ENCODE measurements at regions not wholly inside any gene's neighbourhood (a gene's known extent, or its start where the extent isn't known, plus 50 kb on each side); places are given as distances from the start of the nearest gene placed in this dataset.

- DNase-seq, result no peak
Observed at GRCh38 chr11:82365351-82365750, 368.3 kb downstream of the FAM181B start.

DNA sequence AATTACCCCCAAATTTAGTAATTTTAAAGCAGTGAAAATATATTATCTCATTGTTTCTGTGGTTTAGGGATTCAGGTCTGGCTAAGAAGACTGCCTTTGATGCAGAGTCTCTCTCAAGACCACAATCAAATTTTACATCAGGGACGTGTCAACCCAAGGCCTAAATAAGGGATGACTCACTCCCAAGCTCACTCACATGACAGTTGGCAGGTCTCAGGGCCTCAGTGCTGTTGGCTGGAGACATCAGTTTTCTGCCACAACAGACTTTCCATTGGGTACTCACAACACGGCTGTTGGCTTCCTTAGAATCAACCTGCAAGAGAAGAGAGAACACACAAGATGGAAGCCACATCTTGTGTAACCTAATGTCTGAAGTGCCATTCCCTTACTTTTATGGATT is 377.3 kb downstream of the FAM181B start:
- no peak for DNase-seq

DNA sequence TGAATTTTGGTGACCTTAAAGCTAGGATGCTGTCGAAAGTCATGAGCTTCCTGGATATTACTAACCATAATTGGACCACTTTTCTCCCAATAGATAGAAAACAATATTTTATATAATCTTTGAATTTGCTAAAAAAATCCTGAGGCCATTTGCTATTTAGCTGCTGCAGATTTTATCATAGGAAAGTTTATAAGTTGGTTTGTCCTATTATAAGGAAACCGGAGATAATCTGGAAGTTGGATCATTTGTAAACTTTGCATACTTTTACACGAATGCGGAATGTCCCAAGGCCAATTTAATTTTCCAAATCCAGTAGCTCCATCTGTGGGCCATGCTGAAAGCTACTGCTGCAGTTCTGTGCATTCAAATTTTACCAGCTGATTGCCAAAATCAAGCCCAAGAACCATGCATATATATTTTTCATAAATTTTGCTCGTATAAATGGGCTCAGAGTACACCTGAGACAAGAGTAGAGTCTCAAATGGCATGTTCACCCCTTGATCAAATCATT is 378.3 kb downstream of the FAM181B start:
- no peak for DNase-seq

DNA sequence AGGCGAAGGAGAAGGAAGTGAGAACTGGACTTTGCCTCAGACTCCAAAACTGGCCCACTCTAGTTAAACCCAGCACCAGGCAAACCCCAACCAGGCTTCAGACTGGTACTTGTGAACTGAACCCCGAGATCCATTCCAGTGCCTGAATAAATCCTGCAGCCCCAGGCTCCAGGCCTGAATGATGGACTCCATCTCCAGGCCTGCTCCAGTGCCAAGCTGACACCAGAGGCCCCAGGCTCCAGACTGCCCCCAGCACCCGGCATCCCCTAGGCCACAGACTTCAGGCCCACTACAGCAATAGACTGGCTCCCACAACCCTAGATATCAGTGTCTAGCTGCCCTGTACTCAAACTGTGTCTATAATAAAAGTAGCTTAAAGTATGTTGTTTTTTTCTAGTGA is 406.8 kb downstream of the FAM181B start:
- DNase-seq, result no peak

GRCh38 chr11:82321206-82321605 is 412.5 kb downstream of the FAM181B start:
- DNase-seq, result no peak

DNA sequence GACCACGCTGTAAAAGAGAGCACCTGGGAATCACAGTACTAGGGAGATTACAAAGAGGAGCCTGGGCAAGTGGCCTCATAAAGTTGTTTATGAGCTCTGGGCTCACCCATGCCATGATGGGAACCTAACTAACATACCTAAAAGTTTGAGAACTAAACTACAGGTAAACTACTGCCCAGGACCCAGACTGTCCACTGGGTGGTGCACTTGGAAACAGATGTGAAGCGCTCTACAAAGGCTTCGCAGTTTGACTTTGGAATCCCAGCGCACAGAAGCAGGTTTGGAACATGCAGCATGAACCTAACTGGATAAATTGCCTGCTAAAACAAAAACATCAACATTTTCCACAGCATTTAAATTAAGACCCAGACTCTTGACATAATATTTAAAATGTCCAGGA is 418.6 kb downstream of the FAM181B start:
- DNase-seq, result no peak

DNA sequence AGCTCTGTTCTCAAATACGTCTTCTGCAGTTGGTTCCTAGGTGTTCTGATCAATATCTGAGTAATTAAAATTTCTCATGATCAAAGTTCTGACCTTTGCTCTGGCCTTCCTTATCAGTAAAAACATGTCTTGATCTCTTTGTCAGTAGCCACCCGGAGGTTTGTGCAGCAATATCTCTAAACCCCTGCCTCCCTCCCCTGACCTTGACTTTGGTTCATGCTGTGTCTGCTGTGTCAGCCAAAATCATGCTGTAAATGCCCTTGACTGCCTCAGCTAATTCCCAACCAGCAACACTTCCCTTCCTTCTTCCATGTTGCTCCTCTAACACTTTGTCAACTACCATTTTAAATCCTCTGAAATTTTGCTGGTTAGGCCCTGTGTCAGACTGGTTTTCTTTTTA is 424.7 kb downstream of the FAM181B start:
- no peak for DNase-seq

- no peak for DNase-seq
Observed at GRCh38 chr11:82305123-82305522, 428.5 kb downstream of the FAM181B start.

GRCh38 chr11:82303671-82304070 is 430.0 kb downstream of the FAM181B start:
- no peak for DNase-seq

GRCh38 chr11:82288471-82288870 is 445.2 kb downstream of the FAM181B start:
- DNase-seq, result no peak

DNA sequence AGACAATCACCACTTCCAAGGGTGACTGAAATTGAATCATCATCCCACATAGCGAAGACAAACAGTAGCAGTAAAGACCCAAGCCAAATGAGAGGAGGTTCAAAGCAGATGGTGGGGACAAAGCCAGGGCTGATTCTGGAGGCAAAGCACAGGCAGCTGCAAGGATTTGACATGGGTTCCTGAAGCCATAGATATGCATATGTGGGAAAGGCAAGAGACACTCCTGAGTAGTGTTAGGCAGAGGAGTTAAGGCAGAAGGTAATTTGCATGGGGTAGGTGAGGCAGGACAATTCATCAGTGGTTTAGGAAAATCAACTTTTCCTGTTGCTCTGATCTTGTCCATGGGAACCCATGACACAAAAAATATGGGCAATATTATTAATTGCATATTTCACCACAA is 462.8 kb downstream of the FAM181B start:
- DNase-seq, result no peak

GRCh38 chr11:82268627-82269026 is 465.0 kb downstream of the FAM181B start:
- no peak for DNase-seq

GRCh38 chr11:82267186-82267585 is 466.5 kb downstream of the FAM181B start:
- DNase-seq, result no peak

DNA sequence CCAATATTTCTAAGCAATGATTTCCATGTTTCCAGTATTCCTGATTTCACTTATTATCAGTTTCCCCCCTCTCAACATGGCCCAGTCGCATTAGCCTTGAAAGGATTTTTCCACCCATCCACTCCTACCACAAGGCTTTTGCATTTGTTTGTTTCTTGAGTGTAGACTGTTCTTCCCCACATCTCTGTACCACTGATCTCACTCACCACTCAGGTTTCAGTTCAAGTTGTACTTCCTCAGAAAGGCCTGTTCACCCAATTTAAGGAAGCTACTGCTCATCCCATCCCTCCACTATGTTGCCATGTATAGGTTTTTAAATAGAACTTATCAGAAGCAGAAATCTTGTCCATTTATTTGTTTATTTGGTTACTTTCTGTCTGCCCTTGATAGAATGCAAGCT is 472.3 kb downstream of the FAM181B start:
- DNase-seq, result no peak

- DNase-seq, result no peak
Observed at GRCh38 chr11:82250047-82250446, 483.6 kb downstream of the FAM181B start.

GRCh38 chr11:82246926-82247325 is 486.7 kb downstream of the FAM181B start:
- DNase-seq, result no peak

DNA sequence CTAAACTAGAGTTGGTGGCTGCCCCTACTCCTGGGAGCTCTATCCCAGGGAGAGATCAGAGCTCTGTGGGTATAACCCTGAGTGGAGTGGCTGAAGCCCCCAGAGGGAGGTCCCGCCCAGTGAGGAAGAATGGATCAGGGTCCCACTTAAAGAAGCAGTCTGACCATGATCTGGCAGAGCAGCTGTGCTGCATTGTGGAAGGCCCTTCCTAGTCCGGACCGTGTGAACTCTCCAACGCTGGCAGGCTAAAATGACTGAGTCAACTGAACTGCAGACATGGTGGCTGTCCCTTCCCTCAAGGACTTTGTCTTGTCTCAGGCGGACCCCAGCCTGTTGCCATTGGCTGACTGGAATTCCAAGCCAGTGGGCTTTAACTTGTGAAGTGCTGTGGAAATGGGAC is 494.2 kb downstream of the FAM181B start:
- no peak for DNase-seq

DNA sequence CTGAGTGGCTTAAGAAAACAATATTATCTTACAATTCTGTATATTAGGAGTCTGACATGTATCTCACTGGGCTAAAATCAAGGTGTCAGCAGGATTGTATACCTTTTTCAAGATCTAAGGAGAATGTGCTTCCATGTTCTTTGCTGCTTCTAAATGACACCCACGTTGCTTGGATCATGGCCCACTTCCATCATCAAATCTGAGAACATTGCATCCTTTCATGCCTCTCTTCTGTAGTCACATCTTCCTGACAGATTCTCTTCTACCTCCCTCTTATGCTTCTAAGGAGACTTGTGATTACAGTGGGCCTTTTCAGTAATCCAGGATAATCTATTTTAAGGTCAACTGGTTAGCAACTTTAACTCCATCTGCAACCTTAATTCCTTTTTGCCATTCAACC is 499.4 kb downstream of the FAM181B start:
- DNase-seq, result no peak

DNA sequence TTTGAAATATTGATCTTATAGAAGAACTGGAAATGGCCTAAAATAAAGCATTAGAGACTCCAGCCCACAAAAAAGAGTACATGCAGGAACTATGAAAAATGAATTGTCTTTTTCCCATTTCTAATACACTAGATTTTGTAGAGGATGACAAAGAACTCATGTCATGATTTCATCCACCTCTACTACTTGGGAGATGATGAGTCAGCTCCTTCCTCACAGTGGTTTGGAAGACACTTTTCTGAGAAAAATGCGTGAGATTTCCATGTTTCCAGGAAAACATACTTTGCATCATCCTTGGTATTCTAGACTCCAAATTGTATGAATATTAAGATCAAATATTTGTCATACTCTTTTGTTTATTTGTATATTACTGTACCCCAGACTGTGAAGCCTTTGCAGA is 500.5 kb downstream of the FAM181B start:
- DNase-seq, result no peak

GRCh38 chr11:82229341-82229740 is 504.3 kb downstream of the FAM181B start:
- DNase-seq, result no peak

GRCh38 chr11:82225930-82226329 is 507.7 kb downstream of the FAM181B start:
- no peak for DNase-seq

DNA sequence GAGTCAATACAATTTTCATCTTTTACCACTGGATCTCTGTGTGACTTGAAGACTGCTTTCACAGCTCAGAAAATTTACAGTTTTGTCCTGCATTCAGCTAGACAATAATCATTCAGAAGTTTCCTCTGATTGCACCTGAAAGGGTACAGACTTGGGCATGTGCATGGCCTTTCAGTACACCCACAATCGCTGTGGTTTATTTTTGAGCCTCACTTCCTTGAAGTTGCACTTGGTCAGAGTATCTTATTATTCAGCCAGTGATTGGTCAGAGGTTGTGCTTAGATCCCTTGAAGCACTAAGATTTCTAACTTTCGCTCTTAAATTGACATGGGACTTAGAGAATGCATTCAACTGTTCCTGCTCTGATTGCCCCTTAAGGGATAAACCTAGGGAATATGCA is 508.2 kb downstream of the FAM181B start:
- DNase-seq, result no peak

DNA sequence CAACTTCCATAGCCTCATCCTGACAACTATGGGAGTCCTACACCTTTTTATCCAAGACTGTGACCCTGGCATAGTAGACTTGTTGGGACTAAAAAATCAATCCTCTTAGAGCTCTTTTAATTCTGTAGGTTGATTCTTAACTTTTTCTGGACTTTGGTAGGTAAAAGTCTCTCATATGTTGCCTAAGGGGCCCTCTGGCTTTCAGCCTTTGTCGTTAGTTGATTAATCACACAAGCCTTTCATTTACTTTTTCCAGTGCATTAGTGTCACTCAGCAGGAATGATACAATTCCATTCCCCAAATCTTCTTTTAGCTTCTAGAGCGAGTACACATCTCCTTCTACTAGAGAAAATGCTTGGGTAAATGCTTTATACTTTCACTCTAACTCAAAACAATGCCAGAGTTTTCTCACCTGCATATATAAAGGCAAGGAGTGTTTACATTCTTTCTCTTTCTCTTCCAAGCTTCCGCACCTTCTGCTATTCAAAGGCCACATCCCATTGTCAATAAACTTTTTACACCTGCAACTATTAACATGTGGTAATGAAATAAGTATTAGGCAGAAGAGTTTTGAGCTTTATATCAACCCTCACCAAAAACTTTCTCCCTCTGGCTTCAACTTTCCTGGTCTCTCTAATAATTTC is 516.6 kb downstream of the FAM181B start:
- no peak for DNase-seq

DNA sequence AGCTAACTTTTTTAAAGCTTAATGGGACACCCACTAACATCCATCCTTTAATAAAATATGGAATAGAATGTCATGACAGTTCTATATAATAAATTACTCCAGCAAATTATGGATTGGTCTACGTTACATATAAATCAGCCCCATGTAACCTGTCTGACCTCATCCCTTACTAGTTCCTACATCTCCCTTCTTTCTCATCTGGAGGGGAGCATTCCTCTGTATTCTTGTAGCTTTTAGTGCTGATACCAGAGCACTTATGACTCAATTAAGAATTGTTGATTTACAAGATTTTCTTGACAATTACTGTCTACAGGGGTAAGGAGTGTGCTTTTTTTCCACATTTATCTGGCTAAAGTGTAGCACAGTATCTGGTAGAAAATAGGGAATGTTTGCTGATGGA is 523.7 kb downstream of the FAM181B start:
- no peak for DNase-seq

DNA sequence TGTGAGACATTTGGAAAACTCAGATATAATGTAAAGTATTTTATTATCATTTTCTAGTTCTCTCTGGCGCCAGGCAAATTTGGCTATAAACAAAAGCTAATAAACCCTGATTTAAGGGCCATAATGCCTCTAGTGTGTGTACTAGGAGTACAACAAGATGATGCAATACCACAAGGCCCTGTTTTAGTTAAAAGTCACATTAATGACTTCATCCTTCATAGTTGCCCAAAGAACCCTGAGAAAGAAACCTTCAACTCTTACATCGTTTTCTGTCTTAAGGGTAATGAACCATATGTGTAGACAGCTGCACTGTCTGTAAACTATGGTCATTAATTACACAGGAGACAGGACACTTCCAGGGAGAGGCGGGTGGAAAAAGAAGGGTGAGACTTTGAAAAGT is 538.4 kb downstream of the FAM181B start:
- DNase-seq, result no peak

- no peak for DNase-seq
Observed at GRCh38 chr11:82194521-82194920, 539.1 kb downstream of the FAM181B start.
